ENCODE measurements at regions not wholly inside any gene's neighbourhood (a gene's known extent, or its start where the extent isn't known, plus 50 kb on each side); places are given as distances from the start of the nearest gene placed in this dataset.

DNA sequence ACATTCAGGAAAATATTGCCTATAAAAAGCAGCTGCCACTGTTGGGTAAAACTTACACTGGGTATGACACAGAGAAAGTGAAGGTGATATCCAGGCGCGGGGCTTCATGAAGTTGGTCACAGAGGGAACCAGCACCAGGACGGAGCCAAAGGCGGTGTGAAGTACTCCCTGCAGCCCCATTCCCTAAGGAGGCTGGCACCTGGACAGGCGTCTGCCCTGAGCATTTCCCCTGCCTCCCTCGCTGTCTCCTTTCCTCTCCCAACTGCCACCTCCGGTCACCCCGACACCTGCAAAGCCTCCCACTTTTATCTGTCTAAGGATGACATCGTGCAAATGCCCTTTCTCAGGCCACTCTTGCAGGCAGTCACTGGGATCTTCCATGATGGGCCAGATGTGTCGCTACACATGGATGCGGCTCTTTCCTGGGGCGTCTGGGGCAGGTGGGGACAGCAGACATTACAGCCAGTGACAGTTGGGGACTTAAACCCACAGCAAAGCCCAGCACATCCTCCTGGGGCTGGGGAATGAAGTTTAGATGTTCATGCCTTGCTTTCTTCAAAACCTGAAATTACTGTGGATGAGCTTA is 367.7 kb upstream of the IRX4 start:
- TF ChIP-seq, protein P1, sequence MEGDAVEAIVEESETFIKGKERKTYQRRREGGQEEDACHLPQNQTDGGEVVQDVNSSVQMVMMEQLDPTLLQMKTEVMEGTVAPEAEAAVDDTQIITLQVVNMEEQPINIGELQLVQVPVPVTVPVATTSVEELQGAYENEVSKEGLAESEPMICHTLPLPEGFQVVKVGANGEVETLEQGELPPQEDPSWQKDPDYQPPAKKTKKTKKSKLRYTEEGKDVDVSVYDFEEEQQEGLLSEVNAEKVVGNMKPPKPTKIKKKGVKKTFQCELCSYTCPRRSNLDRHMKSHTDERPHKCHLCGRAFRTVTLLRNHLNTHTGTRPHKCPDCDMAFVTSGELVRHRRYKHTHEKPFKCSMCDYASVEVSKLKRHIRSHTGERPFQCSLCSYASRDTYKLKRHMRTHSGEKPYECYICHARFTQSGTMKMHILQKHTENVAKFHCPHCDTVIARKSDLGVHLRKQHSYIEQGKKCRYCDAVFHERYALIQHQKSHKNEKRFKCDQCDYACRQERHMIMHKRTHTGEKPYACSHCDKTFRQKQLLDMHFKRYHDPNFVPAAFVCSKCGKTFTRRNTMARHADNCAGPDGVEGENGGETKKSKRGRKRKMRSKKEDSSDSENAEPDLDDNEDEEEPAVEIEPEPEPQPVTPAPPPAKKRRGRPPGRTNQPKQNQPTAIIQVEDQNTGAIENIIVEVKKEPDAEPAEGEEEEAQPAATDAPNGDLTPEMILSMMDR (IDR thresholded peaks at IDR 0.05; ENCODE audit: low read depth, low read length, missing control alignments): no peak

DNA sequence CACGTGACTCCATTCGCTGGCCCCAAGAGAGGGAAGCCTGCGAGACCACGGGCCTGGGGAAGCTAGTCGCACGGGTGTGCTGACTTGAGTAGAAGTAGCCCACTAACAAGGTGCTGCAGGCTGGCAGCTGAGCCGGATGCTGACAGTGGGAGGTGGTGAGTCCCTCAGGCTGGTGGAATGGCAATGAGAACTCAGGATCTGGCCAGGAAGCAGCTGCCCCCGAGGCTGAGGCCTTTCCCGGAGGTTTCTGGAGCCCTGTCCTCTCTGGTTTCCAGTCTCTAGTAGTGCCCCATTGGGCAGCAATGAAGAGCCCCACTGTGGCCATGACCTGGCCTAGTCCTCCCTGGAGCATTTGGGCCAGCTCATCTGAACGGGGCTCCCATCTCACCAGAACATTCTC is 366.7 kb upstream of the IRX4 start:
- DNase-seq (ENCODE audit: extremely low read depth, low read depth): no peak
- no peak overlapping the region for H3K4me3 ChIP-seq (replicated peaks; ENCODE audit: low read depth, low read length)
- TF ChIP-seq, protein P1 (IDR thresholded peaks at IDR 0.05; ENCODE audit: low read depth, low read length, missing control alignments): no peak

More for the DNA sequence above, 367.7 kb upstream of the IRX4 start:
- no peak overlapping the region for H3K4me3 ChIP-seq (replicated peaks; ENCODE audit: low read depth, low read length)
- no peak for DNase-seq (ENCODE audit: extremely low read depth, low read depth)

- TF ChIP-seq, protein P1 (IDR thresholded peaks at IDR 0.05; ENCODE audit: low read depth, low read length, missing control alignments): no peak
- DNase-seq (ENCODE audit: extremely low read depth, low read depth): no peak
- H3K4me3 ChIP-seq (replicated peaks; ENCODE audit: low read depth, low read length): no peak overlapping the region
Observed at GRCh38 chr5:2249026-2249425, 366.3 kb upstream of the IRX4 start.

- TF ChIP-seq, protein P1 (IDR thresholded peaks at IDR 0.05; ENCODE audit: low read depth, low read length, missing control alignments): no peak
Observed at GRCh38 chr5:2242539-2242938, 359.8 kb upstream of the IRX4 start.

DNA sequence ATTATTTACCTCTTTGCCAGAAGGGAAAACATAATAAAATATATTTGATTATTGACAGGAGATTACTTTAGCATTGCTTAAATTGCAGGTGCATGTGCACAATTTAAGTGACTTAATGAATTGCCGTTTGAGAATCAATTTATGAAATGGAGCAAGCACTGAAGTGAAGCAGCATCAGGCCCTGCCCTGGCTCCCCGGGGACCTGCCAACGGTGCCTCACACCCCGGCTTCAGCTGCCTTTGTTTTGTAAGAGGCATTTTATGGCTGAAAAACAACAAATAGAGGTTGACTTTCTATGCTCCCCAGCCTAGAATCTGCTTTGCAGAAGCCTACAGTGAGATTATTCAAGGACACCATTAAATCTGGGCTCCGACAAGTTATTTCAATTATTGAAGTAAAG is 359.1 kb upstream of the IRX4 start:
- TF ChIP-seq, protein P1 (IDR thresholded peaks at IDR 0.05; ENCODE audit: low read depth, low read length, missing control alignments): no peak
- no peak overlapping the region for H3K4me3 ChIP-seq (replicated peaks; ENCODE audit: low read depth, low read length)
- no peak for DNase-seq (ENCODE audit: extremely low read depth, low read depth)

More at GRCh38 chr5:2242539-2242938, 359.8 kb upstream of the IRX4 start:
- no peak overlapping the region for H3K4me3 ChIP-seq (replicated peaks; ENCODE audit: low read depth, low read length)
- DNase-seq (ENCODE audit: extremely low read depth, low read depth): no peak

- DNase-seq (ENCODE audit: extremely low read depth, low read depth): no peak
- TF ChIP-seq, protein P1 (IDR thresholded peaks at IDR 0.05; ENCODE audit: low read depth, low read length, missing control alignments): no peak
- no peak overlapping the region for H3K4me3 ChIP-seq (replicated peaks; ENCODE audit: low read depth, low read length)
Observed at GRCh38 chr5:2240118-2240904, 357.6 kb upstream of the IRX4 start.
